ENCODE measurements at regions not wholly inside any gene's neighbourhood (a gene's known extent, or its start where the extent isn't known, plus 50 kb on each side); places are given as distances from the start of the nearest gene placed in this dataset.
"Not testable (repeated sequence)": the region's sequence is repeated elsewhere in the genome, so short reads cannot be mapped to it uniquely, and the experiment has no call there.

- no peak overlapping the region for H2AFZ ChIP-seq
- no peak overlapping the region for H3K4me3 ChIP-seq (ENCODE audit: low read depth, low read length)
- no peaks in the 10 kb centered on the region for H3K4me1 ChIP-seq
- no peak overlapping the region for H3K4me2 ChIP-seq (ENCODE audit: low read length)
- TF ChIP-seq CTCF (IDR thresholded peaks at IDR 0.05): no peak
- H3K27me3 ChIP-seq (ENCODE audit: control insufficient read depth, insufficient read depth, low read length): no peaks in the 10 kb centered on the region
- no peaks in the 10 kb centered on the region for H3K36me3 ChIP-seq (ENCODE audit: control insufficient read depth, insufficient read depth, low read length)
- H3K9ac ChIP-seq: no peak overlapping the region
- H3K9me3 ChIP-seq (ENCODE audit: control insufficient read depth, low read length): no peaks in the 10 kb centered on the region
- no peak overlapping the region for H3K27ac ChIP-seq
- H3K79me2 ChIP-seq: no peaks in the 10 kb centered on the region
Measured at GRCh38 chr13:86909318-86909717, 761.9 kb upstream of the SLITRK5 start.

GRCh38 chr13:86914757-86915156 lies 756.4 kb upstream of the SLITRK5 start:
- H3K9ac ChIP-seq: no peak overlapping the region
- H3K27ac ChIP-seq: no peak overlapping the region
- H3K4me1 ChIP-seq: no peaks in the 10 kb centered on the region
- no peaks in the 10 kb centered on the region for H3K27me3 ChIP-seq (ENCODE audit: control insufficient read depth, insufficient read depth, low read length)
- no peaks in the 10 kb centered on the region for H3K36me3 ChIP-seq (ENCODE audit: control insufficient read depth, insufficient read depth, low read length)
- H3K4me2 ChIP-seq (ENCODE audit: low read length): no peak overlapping the region
- H3K79me2 ChIP-seq: no peaks in the 10 kb centered on the region
- no peak overlapping the region for H2AFZ ChIP-seq
- no peak for TF ChIP-seq CTCF (IDR thresholded peaks at IDR 0.05)
- H3K9me3 ChIP-seq (ENCODE audit: control insufficient read depth, low read length): no peaks in the 10 kb centered on the region
- H3K4me3 ChIP-seq (ENCODE audit: low read depth, low read length): no peak overlapping the region

GRCh38 chr13:86917438-86917837 lies 753.7 kb upstream of the SLITRK5 start:
- not testable (repeated sequence) for H3K4me1 ChIP-seq; H3K79me2 ChIP-seq; H3K4me3 ChIP-seq (ENCODE audit: low read depth, low read length); H2AFZ ChIP-seq; H3K27ac ChIP-seq; H3K36me3 ChIP-seq (ENCODE audit: control insufficient read depth, insufficient read depth, low read length); H3K9me3 ChIP-seq (ENCODE audit: control insufficient read depth, low read length); H3K4me2 ChIP-seq (ENCODE audit: low read length); H3K27me3 ChIP-seq (ENCODE audit: control insufficient read depth, insufficient read depth, low read length); H3K9ac ChIP-seq

- H3K79me2 ChIP-seq: no peaks in the 10 kb centered on the region
- no peaks in the 10 kb centered on the region for H3K4me1 ChIP-seq
- TF ChIP-seq CTCF (IDR thresholded peaks at IDR 0.05): no peak
- no peak overlapping the region for H2AFZ ChIP-seq
- no peaks in the 10 kb centered on the region for H3K27me3 ChIP-seq (ENCODE audit: control insufficient read depth, insufficient read depth, low read length)
- H3K36me3 ChIP-seq (ENCODE audit: control insufficient read depth, insufficient read depth, low read length): no peaks in the 10 kb centered on the region
- no peak overlapping the region for H3K4me2 ChIP-seq (ENCODE audit: low read length)
- H3K27ac ChIP-seq: no peak overlapping the region
- H3K4me3 ChIP-seq (ENCODE audit: low read depth, low read length): no peak overlapping the region
- no peak overlapping the region for H3K9ac ChIP-seq
- H3K9me3 ChIP-seq (ENCODE audit: control insufficient read depth, low read length): no peaks in the 10 kb centered on the region
Measured at GRCh38 chr13:86918682-86919081, 752.5 kb upstream of the SLITRK5 start.

DNA sequence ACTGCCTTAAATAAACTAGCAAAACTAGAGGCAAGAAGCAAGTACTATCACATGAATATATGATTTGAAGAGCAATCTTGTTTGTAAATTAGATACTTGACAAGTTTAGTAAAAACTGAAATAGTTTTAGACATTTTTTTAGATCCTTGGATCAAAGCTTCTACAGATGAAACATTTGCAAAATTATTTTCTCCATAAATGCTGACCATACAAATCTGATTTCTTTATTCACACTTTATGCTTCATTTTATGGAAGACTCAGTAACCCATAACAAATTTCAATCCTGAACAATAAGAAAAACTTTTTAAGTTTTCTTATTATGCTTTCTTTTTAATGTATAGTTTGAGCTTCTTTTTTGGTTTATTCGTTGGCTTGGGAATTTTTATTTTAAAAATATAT lies 750.2 kb upstream of the SLITRK5 start:
- Histone ChIP-seq H3K36me3 (ENCODE audit: control insufficient read depth, insufficient read depth, low read length) (no peaks in the 10 kb centered on the region), H3K9ac (no peak overlapping the region), H2AFZ (no peak overlapping the region), H3K4me2 (ENCODE audit: low read length) (no peak overlapping the region), H3K79me2 (no peaks in the 10 kb centered on the region), H3K27me3 (ENCODE audit: control insufficient read depth, insufficient read depth, low read length) (no peaks in the 10 kb centered on the region), H3K27ac (no peak overlapping the region), H3K4me3 (ENCODE audit: low read depth, low read length) (no peak overlapping the region), H3K9me3 (ENCODE audit: control insufficient read depth, low read length) (no peaks in the 10 kb centered on the region), H3K4me1 (no peaks in the 10 kb centered on the region)
- TF ChIP-seq CTCF (IDR thresholded peaks at IDR 0.05): no peak

All from parathyroid adenoma (tissue), 2 donors.